GM12878 (cell line): ENCODE measurements at regions not wholly inside any gene's neighbourhood (a gene's known extent, or its start where the extent isn't known, plus 50 kb on each side); places are given as distances from the start of the nearest gene placed in this dataset.

Experiments used
- ATAC-seq: fragments of 200-7000 bp; cut with Tn5 transposase; 3 replicates; pipeline ENCODE4 v1.9.1; 2020; ENCODE audit warnings: mild to moderate bottlenecking, moderate library complexity
- BruUV-seq: library from RNA; stranded (reverse); fragments of 400-500 nt; replicated peaks from 2 replicates; lab custom pipeline; 2021; lab: Mats Ljungman, UMichigan
- CTCF ChIA-PET: fragments of 300-600 bp; sonication (Branson Sonifier 250); formaldehyde crosslinking; extraction: SDS; loops from one replicate; lab custom pipeline; 2021; ENCODE audit warnings: inconsistent platforms; lab: Yijun Ruan, JAX
- POLR2A ChIA-PET: fragments of 350-600 bp; formaldehyde crosslinking; extraction: SDS; loops from one replicate; lab custom pipeline; 2021; ENCODE audit warnings: inconsistent platforms; lab: Charles Lee
- RAD21 ChIA-PET: fragments of 300-600 bp; sonication (Branson Sonifier 250); formaldehyde crosslinking; loops from one replicate; lab custom pipeline; 2023; ENCODE audit warnings: antibody characterized with exemption; ENCODE audit not compliant: unreplicated experiment; lab: Charles Lee
- SMC1A ChIA-PET: fragments of 300-600 bp; sonication (Branson Sonifier 250); formaldehyde crosslinking; loops from one replicate; lab custom pipeline; 2023; ENCODE audit not compliant: unreplicated experiment, uncharacterized antibody; lab: Charles Lee
- DNase-seq: peaks from one replicate; pipeline ENCODE4 v3.0.0-alpha.2; 2011; ENCODE audit warnings: low read depth, low spot score
- FAIRE-seq: peaks from 3 replicates; lab custom pipeline; 2011; peaks lifted over from hg19 to GRCh38; lab: Jason Lieb, UNC
- H2AFZ ChIP-seq: 2 replicates; pipeline ENCODE4 v1.6.0; 2011; ENCODE audit warnings: low read depth, low read length, control low read depth; ENCODE audit not compliant: control insufficient read depth
- H3K27ac ChIP-seq: 2 replicates; pipeline ENCODE4 v1.5.1; 2011; ENCODE audit warnings: control low read depth; ENCODE audit not compliant: control insufficient read depth, insufficient read depth
- H3K27me3 ChIP-seq, 2 experiments: replicated peaks in 1 of 2; 2 replicates each; pipeline versions ENCODE4 v1.6.0 to v1.6.1; 2011; ENCODE audit warnings: low read length in 1 of 2; ENCODE audit not compliant: control insufficient read depth in 2 of 2, insufficient read depth in 2 of 2
- H3K36me3 ChIP-seq, 2 experiments: 2 replicates each; pipeline ENCODE4 v1.5.1; 2011; ENCODE audit warnings: low read length in 1 of 2; ENCODE audit not compliant: control insufficient read depth in 2 of 2, insufficient read depth in 2 of 2
- H3K4me1 ChIP-seq: 2 replicates; pipeline ENCODE4 v1.6.1; 2011; ENCODE audit warnings: mild to moderate bottlenecking, low read length, moderate library complexity, mixed read lengths; ENCODE audit not compliant: control insufficient read depth, insufficient read depth
- H3K4me2 ChIP-seq: 2 replicates; pipeline ENCODE4 v1.6.0; 2011; ENCODE audit warnings: control low read depth; ENCODE audit not compliant: control insufficient read depth, insufficient read depth
- H3K4me3 ChIP-seq: fragments of 200-600 bp; sonication (generic); 2 replicates; pipeline ENCODE4 v1.5.1; 2016
- H3K79me2 ChIP-seq: 2 replicates; pipeline ENCODE4 v1.6.0; 2011; ENCODE audit warnings: low read length; ENCODE audit not compliant: control insufficient read depth, insufficient read depth
- H3K9ac ChIP-seq: 2 replicates; pipeline ENCODE4 v1.8.0; 2011; ENCODE audit warnings: low read length, control low read depth, mixed read lengths; ENCODE audit not compliant: control insufficient read depth, insufficient read depth
- H3K9me3 ChIP-seq: replicated peaks from 3 replicates; pipeline ENCODE4 v1.5.1; 2011; ENCODE audit warnings: mild to moderate bottlenecking, low read length; ENCODE audit not compliant: control insufficient read depth, insufficient read depth
- H4K20me1 ChIP-seq: 2 replicates; pipeline ENCODE4 v1.6.0; 2011; ENCODE audit not compliant: control insufficient read depth, insufficient read depth
- CHD2 ChIP-seq: IDR thresholded peaks from 2 replicates; pipeline ENCODE4 v1.6.1; 2011; ENCODE audit warnings: low read depth, low read length, improper control_type of control experiment, borderline replicate concordance
- EED ChIP-seq: sonication (generic); IDR thresholded peaks from 2 replicates; pipeline ENCODE4 v1.6.1; 2016; ENCODE audit warnings: antibody characterized with exemption, low read depth
- ESRRA ChIP-seq: IDR thresholded peaks from 2 replicates; pipeline ENCODE4 v1.6.1; 2012; ENCODE audit warnings: mild to moderate bottlenecking, low read length, improper control_type of control experiment
- HDGF ChIP-seq: fragments of 450-650 bp; IDR thresholded peaks from 2 replicates; pipeline ENCODE4 v1.6.1; 2016; ENCODE audit warnings: antibody characterized with exemption
- JUNB ChIP-seq: IDR thresholded peaks from 2 replicates; pipeline ENCODE4 v1.6.1; 2016; ENCODE audit warnings: antibody characterized with exemption, mild to moderate bottlenecking
- MEF2B ChIP-seq: fragments of 450-650 bp; IDR thresholded peaks from 2 replicates; pipeline ENCODE4 v1.6.1; 2018; ENCODE audit warnings: mild to moderate bottlenecking, moderate library complexity; ENCODE audit not compliant: partially characterized antibody, poor library complexity, severe bottlenecking
- NR2C1 ChIP-seq: fragments of 450-650 bp; IDR thresholded peaks from 2 replicates; pipeline ENCODE4 v1.6.1; 2017; ENCODE audit warnings: antibody characterized with exemption, mild to moderate bottlenecking, moderate library complexity
- SMC3 ChIP-seq: IDR thresholded peaks from 2 replicates; pipeline ENCODE4 v1.6.1; 2011; ENCODE audit warnings: low read length, improper control_type of control experiment, borderline replicate concordance
- TCF3 ChIP-seq: IDR thresholded peaks from 2 replicates; pipeline ENCODE4 v1.6.1; 2012; ENCODE audit warnings: low read depth, mild to moderate bottlenecking, low read length, borderline replicate concordance; ENCODE audit not compliant: insufficient read depth
- YY1 ChIP-seq: IDR thresholded peaks from 2 replicates; pipeline ENCODE4 v1.6.1; 2011; ENCODE audit warnings: low read depth, mild to moderate bottlenecking, low read length
- ZNF622 ChIP-seq: fragments of 450-650 bp; IDR thresholded peaks from 2 replicates; pipeline ENCODE4 v1.6.1; 2017; ENCODE audit warnings: mild to moderate bottlenecking, inconsistent platforms
- ZSCAN29 ChIP-seq: fragments of 450-650 bp; IDR thresholded peaks from 2 replicates; pipeline ENCODE4 v1.6.1; 2017; ENCODE audit warnings: mild to moderate bottlenecking, moderate library complexity
- WGBS: methylation state at CpG from one replicate; pipeline ENCODE4 v1.1.6; 2016; ENCODE audit warnings: low lambda C conversion rate; ENCODE audit not compliant: insufficient replicate concordance, insufficient coverage; ENCODE audit errors: missing lambda C conversion rate; 5-methylcytosine and 5-hydroxymethylcytosine counted together
- in situ Hi-C: fragments of 300-500 bp; cut with MboI; formaldehyde crosslinking; loops from 9 replicates; pipeline ENCODE4 v1.14.3; 2018; ENCODE audit warnings: mixed read lengths
- intact Hi-C: fragments of 100-400 bp; cut with micrococcal nuclease; formaldehyde crosslinking; loops from one replicate; pipeline ENCODE4 v1.14.2; 2022; ENCODE audit not compliant: unreplicated experiment
- TF ChIP-seq, protein P1 (sequence below): IDR thresholded peaks from 2 replicates; pipeline ENCODE4 v1.6.1; 2011; ENCODE audit warnings: low read depth, low read length, improper control_type of control experiment, borderline replicate concordance

DNA sequence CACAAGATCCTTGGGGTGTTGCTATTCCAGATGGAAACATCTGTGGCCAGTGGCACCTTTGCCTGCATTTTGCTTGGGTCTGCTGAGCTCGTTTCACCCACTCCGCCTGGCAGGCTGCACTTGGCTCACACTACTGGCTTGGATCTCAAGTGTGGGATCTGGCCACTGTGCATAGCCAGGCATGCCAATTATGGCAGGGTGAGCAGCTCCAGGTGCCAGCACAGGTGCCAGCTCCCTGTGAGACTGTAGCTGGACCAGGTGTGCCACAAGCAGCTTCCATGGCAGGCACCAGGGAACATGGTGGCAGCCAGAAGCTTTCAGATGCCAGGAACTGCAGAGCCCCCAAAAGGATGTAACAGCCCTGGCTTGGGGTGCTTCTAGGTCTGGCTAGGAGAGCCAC, 463.8 kb upstream of the PABPC4L start:
- H3K27ac ChIP-seq: no peak overlapping the region
- 0% methylated on average over 2 of the region's 2 CpGs for WGBS
- no peaks in the 10 kb centered on the region for H4K20me1 ChIP-seq
- H3K4me2 ChIP-seq: no peak overlapping the region
- no peak for TF ChIP-seq CHD2
- TF ChIP-seq, protein P1, sequence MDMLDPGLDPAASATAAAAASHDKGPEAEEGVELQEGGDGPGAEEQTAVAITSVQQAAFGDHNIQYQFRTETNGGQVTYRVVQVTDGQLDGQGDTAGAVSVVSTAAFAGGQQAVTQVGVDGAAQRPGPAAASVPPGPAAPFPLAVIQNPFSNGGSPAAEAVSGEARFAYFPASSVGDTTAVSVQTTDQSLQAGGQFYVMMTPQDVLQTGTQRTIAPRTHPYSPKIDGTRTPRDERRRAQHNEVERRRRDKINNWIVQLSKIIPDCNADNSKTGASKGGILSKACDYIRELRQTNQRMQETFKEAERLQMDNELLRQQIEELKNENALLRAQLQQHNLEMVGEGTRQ: no peak
- no peak for TF ChIP-seq NR2C1
- no peak for TF ChIP-seq ZSCAN29
- no peak for TF ChIP-seq HDGF
- TF ChIP-seq ZNF622: no peak
- no peak for TF ChIP-seq JUNB
- no peak for TF ChIP-seq SMC3
- TF ChIP-seq TCF3: no peak
- TF ChIP-seq ESRRA: no peak
- TF ChIP-seq YY1: no peak
- TF ChIP-seq MEF2B: no peak
- no peak for TF ChIP-seq EED
- H3K36me3 ChIP-seq: no peaks in the 10 kb centered on the region
- BruUV-seq: no TSS peak
- ChIA-PET POLR2A (no interaction called here), SMC1A (interaction anchor here (0.9 to 1.5 kb wide), 2 partner anchors 10 to 37 kb away, joined by 3 read pairs; no protein-coding TSS in a partner anchor), RAD21 (no interaction called here), CTCF (no interaction called here)
- no peak overlapping the region for H3K9ac ChIP-seq
- DNase-seq: no peak
- in situ Hi-C loops (no loop called here), intact Hi-C loops (no loop called here)
- no peak overlapping the region for H2AFZ ChIP-seq
- no peaks in the 10 kb centered on the region for H3K4me1 ChIP-seq
- H3K27me3 ChIP-seq: no peaks in the 10 kb centered on the region
- no peaks in the 10 kb centered on the region for H3K9me3 ChIP-seq
- H3K4me3 ChIP-seq: no peak overlapping the region
- H3K79me2 ChIP-seq: no peaks in the 10 kb centered on the region
- ATAC-seq: no peak
- no peak for FAIRE-seq
